ENCODE measurements at regions not wholly inside any gene's neighbourhood (a gene's known extent, or its start where the extent isn't known, plus 50 kb on each side); places are given as distances from the start of the nearest gene placed in this dataset.

- Histone ChIP-seq H3K27me3 (ENCODE audit: low read length) (no peaks in the 10 kb centered on the region), H3K9me2 (replicated peaks; ENCODE audit: insufficient read depth, low read length) (no peaks in the 10 kb centered on the region), H3K9ac (ENCODE audit: low read length) (no peak overlapping the region), H2AFZ (ENCODE audit: low read length) (no peak overlapping the region), H3K4me2 (ENCODE audit: low read depth, low read length, poor library complexity, severe bottlenecking) (no peak overlapping the region), H3K9me3 (ENCODE audit: low read length) (no peaks in the 10 kb centered on the region), H4K20me1 (ENCODE audit: insufficient read depth, low read depth, low read length) (no peaks in the 10 kb centered on the region), H3K4me1 (ENCODE audit: low read length) (no peaks in the 10 kb centered on the region), H3K79me2 (ENCODE audit: low read length) (no peaks in the 10 kb centered on the region), H3K27ac (ENCODE audit: low read length) (no peak overlapping the region), H3K4me3 (ENCODE audit: low read length) (no peak overlapping the region), H3K36me3 (ENCODE audit: insufficient read depth, low read length) (no peaks in the 10 kb centered on the region)
- no peak for DNase-seq
Measured at GRCh38 chr10:123952099-123952498, 60.5 kb upstream of the CPXM2 start.

- Histone ChIP-seq H3K79me2 (ENCODE audit: low read length) (no peaks in the 10 kb centered on the region), H3K36me3 (ENCODE audit: insufficient read depth, low read length) (no peaks in the 10 kb centered on the region), H4K20me1 (ENCODE audit: insufficient read depth, low read depth, low read length) (no peaks in the 10 kb centered on the region), H3K4me3 (ENCODE audit: low read length) (no peak overlapping the region), H3K4me1 (ENCODE audit: low read length) (peaks cover 7% of the 10 kb centered on the region), H3K9me2 (replicated peaks; ENCODE audit: insufficient read depth, low read length) (no peaks in the 10 kb centered on the region), H3K9me3 (ENCODE audit: low read length) (no peaks in the 10 kb centered on the region), H2AFZ (ENCODE audit: low read length) (no peak overlapping the region), H3K27me3 (ENCODE audit: low read length) (no peaks in the 10 kb centered on the region), H3K27ac (ENCODE audit: low read length) (no peak overlapping the region), H3K9ac (ENCODE audit: low read length) (no peak overlapping the region), H3K4me2 (ENCODE audit: low read depth, low read length, poor library complexity, severe bottlenecking) (no peak overlapping the region)
- no peak for DNase-seq
Measured at GRCh38 chr10:123948030-123948823, 56.6 kb upstream of the CPXM2 start.

- Histone ChIP-seq H4K20me1 (ENCODE audit: insufficient read depth, low read depth, low read length) (no peaks in the 10 kb centered on the region), H2AFZ (ENCODE audit: low read length) (no peak overlapping the region), H3K36me3 (ENCODE audit: insufficient read depth, low read length) (no peaks in the 10 kb centered on the region), H3K27ac (ENCODE audit: low read length) (no peak overlapping the region), H3K4me2 (ENCODE audit: low read depth, low read length, poor library complexity, severe bottlenecking) (no peak overlapping the region), H3K27me3 (ENCODE audit: low read length) (no peaks in the 10 kb centered on the region), H3K79me2 (ENCODE audit: low read length) (no peaks in the 10 kb centered on the region), H3K9me2 (replicated peaks; ENCODE audit: insufficient read depth, low read length) (no peaks in the 10 kb centered on the region), H3K4me1 (ENCODE audit: low read length) (peaks cover 15% of the 10 kb centered on the region), H3K4me3 (ENCODE audit: low read length) (no peak overlapping the region), H3K9me3 (ENCODE audit: low read length) (no peaks in the 10 kb centered on the region), H3K9ac (ENCODE audit: low read length) (no peak overlapping the region)
- DNase-seq: peak; percentile 72
Measured at GRCh38 chr10:123945325-123945920, 53.8 kb upstream of the CPXM2 start.

GRCh38 chr10:123944661-123945060 is 53.1 kb upstream of the CPXM2 start:
- peaks cover 15% of the 10 kb centered on the region for H3K4me1 ChIP-seq (ENCODE audit: low read length)
- no peak overlapping the region for H2AFZ ChIP-seq (ENCODE audit: low read length)

GRCh38 chr10:123943307-123943706 is 51.7 kb upstream of the CPXM2 start:
- no peak overlapping the region for H3K4me2 ChIP-seq (ENCODE audit: low read depth, low read length, poor library complexity, severe bottlenecking)
- no peaks in the 10 kb centered on the region for H3K79me2 ChIP-seq (ENCODE audit: low read length)
- H3K9me2 ChIP-seq (replicated peaks; ENCODE audit: insufficient read depth, low read length): no peaks in the 10 kb centered on the region
- no peaks in the 10 kb centered on the region for H4K20me1 ChIP-seq (ENCODE audit: insufficient read depth, low read depth, low read length)
- peaks cover 15% of the 10 kb centered on the region for H3K4me1 ChIP-seq (ENCODE audit: low read length)
- no peak overlapping the region for H3K4me3 ChIP-seq (ENCODE audit: low read length)
- DNase-seq: peak; percentile 46
- H3K27ac ChIP-seq (ENCODE audit: low read length): no peak overlapping the region
- H3K36me3 ChIP-seq (ENCODE audit: insufficient read depth, low read length): no peaks in the 10 kb centered on the region
- H3K9me3 ChIP-seq (ENCODE audit: low read length): no peaks in the 10 kb centered on the region
- H3K9ac ChIP-seq (ENCODE audit: low read length): no peak overlapping the region
- no peaks in the 10 kb centered on the region for H3K27me3 ChIP-seq (ENCODE audit: low read length)
- H2AFZ ChIP-seq (ENCODE audit: low read length): no peak overlapping the region

More at GRCh38 chr10:123944661-123945060, 53.1 kb upstream of the CPXM2 start:
- Histone ChIP-seq H3K27ac (ENCODE audit: low read length) (no peak overlapping the region), H3K27me3 (ENCODE audit: low read length) (no peaks in the 10 kb centered on the region), H3K4me2 (ENCODE audit: low read depth, low read length, poor library complexity, severe bottlenecking) (no peak overlapping the region), H3K36me3 (ENCODE audit: insufficient read depth, low read length) (no peaks in the 10 kb centered on the region), H3K9me3 (ENCODE audit: low read length) (no peaks in the 10 kb centered on the region), H3K9me2 (replicated peaks; ENCODE audit: insufficient read depth, low read length) (no peaks in the 10 kb centered on the region), H3K79me2 (ENCODE audit: low read length) (no peaks in the 10 kb centered on the region), H3K4me3 (ENCODE audit: low read length) (no peak overlapping the region), H4K20me1 (ENCODE audit: insufficient read depth, low read depth, low read length) (no peaks in the 10 kb centered on the region), H3K9ac (ENCODE audit: low read length) (no peak overlapping the region)
- DNase-seq: no peak

- Histone ChIP-seq H3K4me2 (ENCODE audit: low read depth, low read length, poor library complexity, severe bottlenecking) (no peak overlapping the region), H3K27me3 (ENCODE audit: low read length) (no peaks in the 10 kb centered on the region), H3K9me3 (ENCODE audit: low read length) (no peaks in the 10 kb centered on the region), H3K36me3 (ENCODE audit: insufficient read depth, low read length) (no peaks in the 10 kb centered on the region), H3K79me2 (ENCODE audit: low read length) (no peaks in the 10 kb centered on the region), H3K4me3 (ENCODE audit: low read length) (no peak overlapping the region), H4K20me1 (ENCODE audit: insufficient read depth, low read depth, low read length) (no peaks in the 10 kb centered on the region), H3K9me2 (replicated peaks; ENCODE audit: insufficient read depth, low read length) (no peaks in the 10 kb centered on the region), H3K4me1 (ENCODE audit: low read length) (peaks cover 15% of the 10 kb centered on the region), H3K27ac (ENCODE audit: low read length) (no peak overlapping the region), H2AFZ (ENCODE audit: low read length) (no peak overlapping the region), H3K9ac (ENCODE audit: low read length) (no peak overlapping the region)
- DNase-seq: no peak
Measured at GRCh38 chr10:123942114-123942861, 50.7 kb upstream of the CPXM2 start.
